H9 (cell line): ENCODE measurements at regions not wholly inside any gene's neighbourhood (a gene's known extent, or its start where the extent isn't known, plus 50 kb on each side); places are given as distances from the start of the nearest gene placed in this dataset.

Source experiments
- DNase-seq: peaks from one replicate; pipeline ENCODE4 v3.0.0-alpha.2; 2017
- H2AFZ ChIP-seq: one replicate; pipeline ENCODE4 v1.6.1; 2013; ENCODE audit warnings: mild to moderate bottlenecking, low read length, control low read depth, moderate library complexity
- H2AK5ac ChIP-seq: 2 replicates; pipeline ENCODE4 v1.6.1; 2013; ENCODE audit warnings: low read length, control low read depth, mixed read lengths; ENCODE audit not compliant: insufficient read length
- H2BK120ac ChIP-seq: one replicate; pipeline ENCODE4 v1.6.1; 2013; ENCODE audit warnings: low read depth, mild to moderate bottlenecking, low read length, control low read depth, inconsistent platforms; ENCODE audit not compliant: poor library complexity, severe bottlenecking
- H2BK12ac ChIP-seq: 2 replicates; pipeline ENCODE4 v1.6.1; 2013; ENCODE audit warnings: low read length, control low read depth, mixed read lengths, low read depth; ENCODE audit not compliant: insufficient read length
- H2BK15ac ChIP-seq: 2 replicates; pipeline ENCODE4 v1.6.1; 2013; ENCODE audit warnings: low read depth, low read length, control low read depth
- H2BK20ac ChIP-seq: one replicate; pipeline ENCODE4 v1.6.1; 2013; ENCODE audit warnings: low read depth, mild to moderate bottlenecking, low read length, control low read depth, inconsistent platforms; ENCODE audit not compliant: poor library complexity, severe bottlenecking
- H2BK5ac ChIP-seq: 2 replicates; pipeline ENCODE4 v1.6.1; 2013; ENCODE audit warnings: low read length, control low read depth, mixed read lengths; ENCODE audit not compliant: insufficient read length
- H3K14ac ChIP-seq: 2 replicates; pipeline ENCODE4 v1.6.1; 2013; ENCODE audit warnings: low read length, control low read depth; ENCODE audit not compliant: insufficient read depth
- H3K18ac ChIP-seq: 2 replicates; pipeline ENCODE4 v1.6.1; 2013; ENCODE audit warnings: low read depth, mild to moderate bottlenecking, mixed read lengths, low read length, control low read depth; ENCODE audit not compliant: insufficient read length
- H3K23ac ChIP-seq: 2 replicates; pipeline ENCODE4 v1.6.1; 2013; ENCODE audit warnings: low read length, control low read depth, mixed read lengths, low read depth; ENCODE audit not compliant: insufficient read length
- H3K23me2 ChIP-seq: 2 replicates; pipeline ENCODE4 v1.6.1; 2013; ENCODE audit warnings: low read depth, mild to moderate bottlenecking, mixed read lengths, low read length, control low read depth; ENCODE audit not compliant: insufficient read length, poor library complexity, severe bottlenecking
- H3K27ac ChIP-seq: 2 replicates; pipeline ENCODE4 v1.5.1; 2013; ENCODE audit warnings: low read length, control low read depth, mixed read lengths, low read depth; ENCODE audit not compliant: insufficient read length
- H3K27me3 ChIP-seq: 2 replicates; pipeline ENCODE4 v1.6.1; 2013; ENCODE audit warnings: low read length, control low read depth, inconsistent platforms; ENCODE audit not compliant: insufficient read depth
- H3K4ac ChIP-seq: 2 replicates; pipeline ENCODE4 v1.6.1; 2013; ENCODE audit warnings: low read depth, mild to moderate bottlenecking, control low read depth, inconsistent platforms, low read length, moderate library complexity
- H3K4me1 ChIP-seq: 2 replicates; pipeline ENCODE4 v1.6.1; 2013; ENCODE audit warnings: low read length, control low read depth, inconsistent platforms; ENCODE audit not compliant: insufficient read depth
- H3K4me2 ChIP-seq: 2 replicates; pipeline ENCODE4 v1.6.1; 2013; ENCODE audit warnings: low read length, control low read depth, mixed read lengths; ENCODE audit not compliant: insufficient read length, insufficient read depth
- H3K56ac ChIP-seq: 2 replicates; pipeline ENCODE4 v1.6.1; 2013; ENCODE audit warnings: low read depth, mild to moderate bottlenecking, mixed read lengths, low read length, control low read depth; ENCODE audit not compliant: insufficient read length
- H3K79me1 ChIP-seq: 2 replicates; pipeline ENCODE4 v1.6.1; 2013; ENCODE audit warnings: low read depth, mild to moderate bottlenecking, moderate library complexity, low read length, control low read depth, inconsistent platforms; ENCODE audit not compliant: insufficient read depth, poor library complexity, severe bottlenecking
- H3K79me2 ChIP-seq: 2 replicates; pipeline ENCODE4 v1.6.1; 2013; ENCODE audit warnings: low read length, control low read depth, inconsistent platforms; ENCODE audit not compliant: insufficient read depth
- H3K9ac ChIP-seq: 2 replicates; pipeline ENCODE4 v1.6.1; 2013; ENCODE audit warnings: low read length, control low read depth, mixed read lengths; ENCODE audit not compliant: insufficient read length; ENCODE audit errors: extremely low read depth
- H3K9me3 ChIP-seq: one replicate; pipeline ENCODE4 v1.6.1; 2013; ENCODE audit warnings: low read depth, low read length, inconsistent platforms; ENCODE audit not compliant: control insufficient read depth
- H3T11ph ChIP-seq: one replicate; pipeline ENCODE4 v1.6.1; 2013; ENCODE audit warnings: mild to moderate bottlenecking, low read length, control low read depth, inconsistent platforms
- H4K20me1 ChIP-seq: one replicate; pipeline ENCODE4 v1.6.1; 2013; ENCODE audit not compliant: control insufficient read depth, insufficient read length, insufficient read depth
- H4K5ac ChIP-seq: 2 replicates; pipeline ENCODE4 v1.6.1; 2013; ENCODE audit warnings: low read depth, mild to moderate bottlenecking, mixed read lengths, low read length, control low read depth; ENCODE audit not compliant: insufficient read length
- H4K8ac ChIP-seq: replicated peaks from 2 replicates; pipeline ENCODE4 v1.6.1; 2013; ENCODE audit warnings: low read length, control low read depth, mixed read lengths, low read depth; ENCODE audit not compliant: insufficient read length
- H4K91ac ChIP-seq: 2 replicates; pipeline ENCODE4 v1.6.1; 2013; ENCODE audit warnings: low read depth, mild to moderate bottlenecking, moderate library complexity, mixed read lengths, low read length, control low read depth; ENCODE audit not compliant: insufficient read length
- H3K27ac Mint-ChIP-seq, 3 experiments: 2 replicates in 2 of 3; 3 replicates in 1 of 3; pipeline ENCODE4 v1.8.0; 2020 to 2021; ENCODE audit warnings: mixed read lengths in 3 of 3, mild to moderate bottlenecking in 1 of 3, moderate library complexity in 1 of 3
- H3K27me3 Mint-ChIP-seq: 2 replicates; pipeline ENCODE4 v1.8.0; 2021; ENCODE audit warnings: low read depth, mild to moderate bottlenecking, moderate library complexity, mixed read lengths
- H3K36me3 Mint-ChIP-seq, 3 experiments: 2 replicates in 2 of 3; 3 replicates in 1 of 3; pipeline ENCODE4 v1.8.0; 2020 to 2021; ENCODE audit warnings: low read depth in 3 of 3, mixed read lengths in 3 of 3; ENCODE audit not compliant: insufficient read depth in 1 of 3
- H3K4me1 Mint-ChIP-seq, 2 experiments: 2 replicates each; pipeline ENCODE4 v1.8.0; 2020; ENCODE audit warnings: mixed read lengths in 2 of 2
- H3K4me3 Mint-ChIP-seq, 2 experiments: 2 replicates in 1 of 2; 3 replicates in 1 of 2; pipeline ENCODE4 v1.8.0; 2020 to 2021; ENCODE audit warnings: mild to moderate bottlenecking in 2 of 2, mixed read lengths in 2 of 2, moderate library complexity in 1 of 2
- H3K9me3 Mint-ChIP-seq, 2 experiments: 2 replicates in 1 of 2; 3 replicates in 1 of 2; pipeline ENCODE4 v1.8.0; 2020; ENCODE audit warnings: mild to moderate bottlenecking in 2 of 2, mixed read lengths in 2 of 2, moderate library complexity in 1 of 2
- CTCF ChIP-seq: fragments of 200-600 bp; sonication (generic); conservative IDR thresholded peaks from 3 replicates; pipeline ENCODE4 v1.8.0; 2021; ENCODE audit warnings: antibody characterized with exemption, mild to moderate bottlenecking
- WGBS: extraction: QIAGEN DNeasy Blood & Tissue Kit; methylation state at CpG from one replicate; pipeline ENCODE4 v1.1.7; 2013; ENCODE audit warnings: missing lambda C conversion rate, low lambda C conversion rate, mixed read lengths; ENCODE audit not compliant: insufficient read length; ENCODE audit errors: extremely low coverage; 5-methylcytosine and 5-hydroxymethylcytosine counted together

- no peak overlapping the region for H4K91ac ChIP-seq
These were observed 127.4 kb downstream of the VCX3A start for GRCh38 chrX:6407542-6407941.

More at GRCh38 chrX:6407542-6407941, 127.4 kb downstream of the VCX3A start:
- H3K4me1 ChIP-seq: no peaks in the 10 kb centered on the region
- no peak overlapping the region for H3K18ac ChIP-seq
- no peak overlapping the region for H2BK20ac ChIP-seq
- no peak overlapping the region for H2AK5ac ChIP-seq
- Mint-ChIP-seq H3K4me3 (no peak overlapping the region), H3K27me3 (no peaks in the 10 kb centered on the region), H3K27ac (no peak overlapping the region), H3K4me1 (0 out of 4 replicates have a peak, but pooled peaks cover 0 to 2% of the 10 kb centered on the region in 2 experiments), H3K36me3 (no peaks in the 10 kb centered on the region; a peak in 1 of 7 replicates), H3K9me3 (no peaks in the 10 kb centered on the region)
- H3K23me2 ChIP-seq: no peaks in the 10 kb centered on the region
- no peak overlapping the region for H2BK12ac ChIP-seq
- no peak overlapping the region for H3K4ac ChIP-seq
- H3K79me2 ChIP-seq: no peaks in the 10 kb centered on the region
- H3K27me3 ChIP-seq: no peaks in the 10 kb centered on the region
- no peak overlapping the region for H4K5ac ChIP-seq
- no peak overlapping the region for H3K9ac ChIP-seq
- H4K8ac ChIP-seq: no peak overlapping the region
- no peak overlapping the region for H2BK120ac ChIP-seq
- no peaks in the 10 kb centered on the region for H4K20me1 ChIP-seq
- WGBS: no CpG with 5 or more reads among the region's 4 CpGs
- no peak overlapping the region for H3K4me2 ChIP-seq
- TF ChIP-seq CTCF: no peak
- no peaks in the 10 kb centered on the region for H3K79me1 ChIP-seq
- no peak overlapping the region for H3K27ac ChIP-seq
- no peak overlapping the region for H3K56ac ChIP-seq
- no peak overlapping the region for H3T11ph ChIP-seq
- H2AFZ ChIP-seq: no peak overlapping the region
- no peak overlapping the region for H3K23ac ChIP-seq
- H2BK5ac ChIP-seq: no peak overlapping the region
- no peak for DNase-seq
- H3K14ac ChIP-seq: no peak overlapping the region
- H2BK15ac ChIP-seq: no peak overlapping the region
- no peaks in the 10 kb centered on the region for H3K9me3 ChIP-seq
